MM.1S (cell line): ENCODE measurements at regions not wholly inside any gene's neighbourhood (a gene's known extent, or its start where the extent isn't known, plus 50 kb on each side); places are given as distances from the start of the nearest gene placed in this dataset.

ENCODE experiments used
- CTCF ChIP-seq: fragments of 300-600 bp; sonication (generic); IDR thresholded peaks from 2 replicates; pipeline ENCODE4 v1.5.1; 2016; ENCODE audit warnings: antibody characterized with exemption, low read length, mixed read lengths
- EZH2 ChIP-seq: fragments of 300-600 bp; sonication (generic); optimal IDR thresholded peaks from 2 replicates; pipeline ENCODE3; 2017; ENCODE audit warnings: low read depth, mild to moderate bottlenecking, antibody characterized with exemption, low read length, mixed read lengths
- EZH2phosphoT487 ChIP-seq: fragments of 300-600 bp; sonication (generic); IDR thresholded peaks from 2 replicates; pipeline ENCODE4 v1.6.1; 2018; ENCODE audit warnings: antibody characterized with exemption, low read length

- TF ChIP-seq CTCF, result peak; percentile 67
- TF ChIP-seq EZH2, result no peak
- TF ChIP-seq EZH2phosphoT487, result no peak
Measured at GRCh38 chr6:143575440-143575839, 63.9 kb upstream of the FUCA2 start.
